Upper lobe of left lung (tissue), 4 donors: ENCODE measurements at regions not wholly inside any gene's neighbourhood (a gene's known extent, or its start where the extent isn't known, plus 50 kb on each side); places are given as distances from the start of the nearest gene placed in this dataset.

ENCODE experiments used
- EP300 ChIP-seq, 4 donors: sonication (generic); formaldehyde crosslinking; IDR thresholded peaks; one replicate each; pipeline ENCODE4 v1.5.1; 2017; ENCODE audit warnings: antibody characterized with exemption in 4 of 4, control low read depth in 2 of 4
- POLR2A ChIP-seq, 4 donors: fragments of 450-650 bp; IDR thresholded peaks; one replicate each; pipeline ENCODE4 v1.5.1; 2016 to 2017; ENCODE audit warnings: antibody characterized with exemption in 4 of 4, mild to moderate bottlenecking in 2 of 4
- POLR2AphosphoS5 ChIP-seq, 2 donors: sonication (generic); formaldehyde crosslinking; IDR thresholded peaks; one replicate each; pipeline ENCODE4 v1.5.1; 2017; ENCODE audit warnings: antibody characterized with exemption in 2 of 2
- TF ChIP-seq, protein P1 (sequence below), 6 experiments: fragments of 450-650 bp in 4 of 6; fragments of 200-600 bp in 2 of 6; sonication (generic) in 2 of 6; IDR thresholded peaks; one replicate each; pipeline ENCODE4 v1.5.1; 2016 to 2019; ENCODE audit warnings: antibody characterized with exemption in 6 of 6

GRCh38 chr9:106478727-106479126 lies 384.2 kb upstream of the ZNF462 start:
- TF ChIP-seq, protein P1, sequence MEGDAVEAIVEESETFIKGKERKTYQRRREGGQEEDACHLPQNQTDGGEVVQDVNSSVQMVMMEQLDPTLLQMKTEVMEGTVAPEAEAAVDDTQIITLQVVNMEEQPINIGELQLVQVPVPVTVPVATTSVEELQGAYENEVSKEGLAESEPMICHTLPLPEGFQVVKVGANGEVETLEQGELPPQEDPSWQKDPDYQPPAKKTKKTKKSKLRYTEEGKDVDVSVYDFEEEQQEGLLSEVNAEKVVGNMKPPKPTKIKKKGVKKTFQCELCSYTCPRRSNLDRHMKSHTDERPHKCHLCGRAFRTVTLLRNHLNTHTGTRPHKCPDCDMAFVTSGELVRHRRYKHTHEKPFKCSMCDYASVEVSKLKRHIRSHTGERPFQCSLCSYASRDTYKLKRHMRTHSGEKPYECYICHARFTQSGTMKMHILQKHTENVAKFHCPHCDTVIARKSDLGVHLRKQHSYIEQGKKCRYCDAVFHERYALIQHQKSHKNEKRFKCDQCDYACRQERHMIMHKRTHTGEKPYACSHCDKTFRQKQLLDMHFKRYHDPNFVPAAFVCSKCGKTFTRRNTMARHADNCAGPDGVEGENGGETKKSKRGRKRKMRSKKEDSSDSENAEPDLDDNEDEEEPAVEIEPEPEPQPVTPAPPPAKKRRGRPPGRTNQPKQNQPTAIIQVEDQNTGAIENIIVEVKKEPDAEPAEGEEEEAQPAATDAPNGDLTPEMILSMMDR (IDR thresholded peaks at IDR 0.05): no peak
- TF ChIP-seq POLR2A (IDR thresholded peaks at IDR 0.05) (no peak), EP300 (IDR thresholded peaks at IDR 0.05) (no peak), POLR2AphosphoS5 (IDR thresholded peaks at IDR 0.05) (no peak)
